ENCODE measurements at regions not wholly inside any gene's neighbourhood (a gene's known extent, or its start where the extent isn't known, plus 50 kb on each side); places are given as distances from the start of the nearest gene placed in this dataset.

GRCh38 chr1:29900104-29900679 is 663.9 kb downstream of the PTPRU start:
- no peak overlapping the region for H3K4me3 Mint-ChIP-seq (ENCODE audit: unreplicated experiment)
- Histone ChIP-seq H3K4me1 (no peaks in the 10 kb centered on the region), H3K9me3 (no peaks in the 10 kb centered on the region), H3K36me3 (ENCODE audit: control insufficient read depth, insufficient read depth, low read length) (no peaks in the 10 kb centered on the region), H3K4me3 (ENCODE audit: low read depth, low read length) (no peak overlapping the region), H3K27me3 (replicated peaks; ENCODE audit: control insufficient read depth, insufficient read depth, low read length) (no peaks in the 10 kb centered on the region)
- no peaks in the 10 kb centered on the region for H3K9me3 Mint-ChIP-seq (ENCODE audit: unreplicated experiment)
- H3K27ac Mint-ChIP-seq (ENCODE audit: unreplicated experiment), result no peak overlapping the region
- H3K27me3 Mint-ChIP-seq (ENCODE audit: insufficient read depth, unreplicated experiment), result peaks cover 21% of the 10 kb centered on the region
- DNase-seq, result no peak
- no peaks in the 10 kb centered on the region for H3K4me1 Mint-ChIP-seq (ENCODE audit: low read depth, unreplicated experiment)
- no TSS peak for BruUV-seq (replicated peaks)
- ChIA-PET CTCF (no interaction called here), POLR2A (no interaction called here)
- intact Hi-C loops (cut with micrococcal nuclease; ENCODE audit: unreplicated experiment), result no loop called here
- TF ChIP-seq, protein P1, sequence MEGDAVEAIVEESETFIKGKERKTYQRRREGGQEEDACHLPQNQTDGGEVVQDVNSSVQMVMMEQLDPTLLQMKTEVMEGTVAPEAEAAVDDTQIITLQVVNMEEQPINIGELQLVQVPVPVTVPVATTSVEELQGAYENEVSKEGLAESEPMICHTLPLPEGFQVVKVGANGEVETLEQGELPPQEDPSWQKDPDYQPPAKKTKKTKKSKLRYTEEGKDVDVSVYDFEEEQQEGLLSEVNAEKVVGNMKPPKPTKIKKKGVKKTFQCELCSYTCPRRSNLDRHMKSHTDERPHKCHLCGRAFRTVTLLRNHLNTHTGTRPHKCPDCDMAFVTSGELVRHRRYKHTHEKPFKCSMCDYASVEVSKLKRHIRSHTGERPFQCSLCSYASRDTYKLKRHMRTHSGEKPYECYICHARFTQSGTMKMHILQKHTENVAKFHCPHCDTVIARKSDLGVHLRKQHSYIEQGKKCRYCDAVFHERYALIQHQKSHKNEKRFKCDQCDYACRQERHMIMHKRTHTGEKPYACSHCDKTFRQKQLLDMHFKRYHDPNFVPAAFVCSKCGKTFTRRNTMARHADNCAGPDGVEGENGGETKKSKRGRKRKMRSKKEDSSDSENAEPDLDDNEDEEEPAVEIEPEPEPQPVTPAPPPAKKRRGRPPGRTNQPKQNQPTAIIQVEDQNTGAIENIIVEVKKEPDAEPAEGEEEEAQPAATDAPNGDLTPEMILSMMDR (IDR thresholded peaks at IDR 0.05; ENCODE audit: insufficient read depth in 1 of 2, low read depth in 1 of 2, low read length in 1 of 2, severe bottlenecking in 1 of 2, unreplicated experiment in 1 of 2), result no peak
- H3K36me3 Mint-ChIP-seq (ENCODE audit: insufficient read depth, unreplicated experiment), result no peaks in the 10 kb centered on the region

DNA sequence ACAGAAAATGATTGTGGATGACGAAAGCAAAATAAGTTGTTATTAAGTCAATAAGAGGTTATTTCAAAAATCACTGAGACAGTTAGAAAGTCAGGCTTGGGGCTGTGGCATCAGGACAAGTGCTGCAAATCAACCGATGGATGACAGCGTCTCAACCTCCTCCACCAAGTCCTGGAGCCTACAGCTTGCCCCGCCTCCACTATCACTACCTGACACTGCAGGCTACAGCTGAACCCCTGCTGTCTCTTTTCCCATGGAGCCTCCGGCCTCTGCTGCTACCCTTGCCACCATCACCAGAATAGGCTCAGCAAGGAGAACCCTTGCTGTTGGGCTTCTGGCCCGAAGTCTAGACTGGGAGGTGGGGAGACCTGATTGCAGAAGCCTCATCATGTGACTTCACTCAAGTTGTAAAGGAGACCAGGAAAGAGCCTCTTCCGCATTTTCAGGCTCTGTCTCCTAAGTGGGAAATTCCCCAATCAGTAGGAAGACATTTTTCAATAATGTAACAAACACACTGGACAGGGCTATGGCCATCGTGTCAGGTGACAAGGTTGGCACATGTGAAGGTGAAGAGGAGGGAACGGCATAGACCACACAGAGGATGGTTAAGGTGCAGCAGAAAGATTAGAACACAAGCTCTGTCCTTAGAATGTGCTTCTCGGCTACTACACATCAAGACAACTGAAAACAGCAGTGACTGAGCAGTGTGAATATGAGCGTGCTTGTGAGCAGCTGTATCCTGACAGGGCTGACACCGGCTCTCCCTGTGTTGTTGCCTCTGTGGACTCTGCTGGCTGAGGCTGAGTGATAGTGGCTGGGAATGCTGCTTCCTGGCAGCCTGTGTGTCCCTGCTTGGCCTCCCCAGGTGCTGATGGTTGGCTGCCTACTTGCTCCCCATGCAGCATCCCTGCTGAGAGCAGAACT is 660.7 kb downstream of the PTPRU start:
- Mint-ChIP-seq H3K4me1 (ENCODE audit: low read depth, unreplicated experiment) (no peaks in the 10 kb centered on the region), H3K36me3 (ENCODE audit: insufficient read depth, unreplicated experiment) (no peaks in the 10 kb centered on the region), H3K9me3 (ENCODE audit: unreplicated experiment) (no peaks in the 10 kb centered on the region), H3K27me3 (ENCODE audit: insufficient read depth, unreplicated experiment) (peaks cover 27% of the 10 kb centered on the region), H3K4me3 (ENCODE audit: unreplicated experiment) (no peak overlapping the region), H3K27ac (ENCODE audit: unreplicated experiment) (no peak overlapping the region)
- no TSS peak for BruUV-seq (replicated peaks)
- POLR2A ChIA-PET, result no interaction called here
- Histone ChIP-seq H3K4me1 (no peaks in the 10 kb centered on the region), H3K36me3 (ENCODE audit: control insufficient read depth, insufficient read depth, low read length) (no peaks in the 10 kb centered on the region), H3K9me3 (no peaks in the 10 kb centered on the region), H3K27me3 (replicated peaks; ENCODE audit: control insufficient read depth, insufficient read depth, low read length) (no peaks in the 10 kb centered on the region), H3K4me3 (ENCODE audit: low read depth, low read length) (no peak overlapping the region)
- DNase-seq, result no peak
- CTCF ChIA-PET, result no interaction called here
- TF ChIP-seq, protein P1 (IDR thresholded peaks at IDR 0.05; ENCODE audit: insufficient read depth in 1 of 2, low read depth in 1 of 2, low read length in 1 of 2, severe bottlenecking in 1 of 2, unreplicated experiment in 1 of 2), result no peak
- intact Hi-C loops (cut with micrococcal nuclease; ENCODE audit: unreplicated experiment), result no loop called here

DNA sequence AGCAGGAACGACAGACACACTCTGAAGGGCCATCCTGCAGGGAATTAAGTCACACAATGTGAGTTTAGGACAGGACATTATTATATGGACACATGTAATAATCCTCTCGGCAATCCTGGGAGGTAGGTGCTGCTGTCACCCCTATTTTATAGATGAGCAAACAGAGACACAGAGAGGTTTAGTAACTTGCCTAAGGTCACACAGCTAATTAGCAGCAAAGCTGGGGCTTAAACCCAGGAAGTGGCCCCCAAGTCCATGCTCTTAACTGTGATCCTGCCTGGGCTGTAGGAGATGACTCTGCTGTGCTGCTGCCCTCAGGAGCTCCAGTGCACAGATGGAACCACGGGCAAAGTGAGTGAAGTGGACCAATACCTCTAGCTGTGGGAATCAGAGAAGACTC is 660.0 kb downstream of the PTPRU start:
- Mint-ChIP-seq H3K27me3 (ENCODE audit: insufficient read depth, unreplicated experiment) (peaks cover 26% of the 10 kb centered on the region), H3K27ac (ENCODE audit: unreplicated experiment) (no peak overlapping the region), H3K9me3 (ENCODE audit: unreplicated experiment) (no peaks in the 10 kb centered on the region), H3K4me3 (ENCODE audit: unreplicated experiment) (no peak overlapping the region), H3K4me1 (ENCODE audit: low read depth, unreplicated experiment) (no peaks in the 10 kb centered on the region), H3K36me3 (ENCODE audit: insufficient read depth, unreplicated experiment) (no peaks in the 10 kb centered on the region)
- CTCF ChIA-PET, result no interaction called here
- POLR2A ChIA-PET, result no interaction called here
- no TSS peak for BruUV-seq (replicated peaks)
- Histone ChIP-seq H3K27me3 (replicated peaks; ENCODE audit: control insufficient read depth, insufficient read depth, low read length) (no peaks in the 10 kb centered on the region), H3K9me3 (no peaks in the 10 kb centered on the region), H3K36me3 (ENCODE audit: control insufficient read depth, insufficient read depth, low read length) (no peaks in the 10 kb centered on the region), H3K4me3 (ENCODE audit: low read depth, low read length) (no peak overlapping the region), H3K4me1 (no peaks in the 10 kb centered on the region)
- no peak for DNase-seq
- intact Hi-C loops (cut with micrococcal nuclease; ENCODE audit: unreplicated experiment), result no loop called here
- TF ChIP-seq, protein P1 (IDR thresholded peaks at IDR 0.05; ENCODE audit: insufficient read depth in 1 of 2, low read depth in 1 of 2, low read length in 1 of 2, severe bottlenecking in 1 of 2, unreplicated experiment in 1 of 2), result no peak
